DND-41 (cell line): ENCODE measurements at regions not wholly inside any gene's neighbourhood (a gene's known extent, or its start where the extent isn't known, plus 50 kb on each side); places are given as distances from the start of the nearest gene placed in this dataset.

Experiments used
- CTCF ChIP-seq: IDR thresholded peaks from 2 replicates; pipeline ENCODE4 v1.5.1; 2012; ENCODE audit warnings: borderline replicate concordance, low read length, moderate library complexity, mild to moderate bottlenecking; ENCODE audit not compliant: poor library complexity, severe bottlenecking; ENCODE audit errors: extremely low read depth
- EZH2 ChIP-seq: IDR thresholded peaks from 3 replicates; pipeline ENCODE4 v1.6.1; 2012; ENCODE audit warnings: borderline replicate concordance, low read depth, mild to moderate bottlenecking, moderate library complexity, low read length, inconsistent platforms; ENCODE audit not compliant: severe bottlenecking

- TF ChIP-seq CTCF (no peak), EZH2 (no peak)
These were observed 483.4 kb downstream of the SIPA1L2 start for GRCh38 chr1:232146514-232146913.
